HEK293T (cell line): ENCODE measurements at regions not wholly inside any gene's neighbourhood (a gene's known extent, or its start where the extent isn't known, plus 50 kb on each side); places are given as distances from the start of the nearest gene placed in this dataset.

Experiments
- SUZ12 ChIP-seq: fragments of 450-650 bp; IDR thresholded peaks from 2 replicates; pipeline ENCODE4 v1.6.1; 2016; ENCODE audit warnings: mild to moderate bottlenecking
- TARDBP ChIP-seq: fragments of 450-650 bp; IDR thresholded peaks from 2 replicates; pipeline ENCODE4 v1.6.1; 2016

- no peak for TF ChIP-seq TARDBP
- TF ChIP-seq SUZ12, result no peak
These were observed 163.1 kb downstream of the RPIA start for GRCh38 chr2:88854528-88854927.
